CD4-positive, alpha-beta T cell (primary cell): ENCODE measurements at regions not wholly inside any gene's neighbourhood (a gene's known extent, or its start where the extent isn't known, plus 50 kb on each side); places are given as distances from the start of the nearest gene placed in this dataset.

Source experiments
- ATAC-seq: fragments of 200-7000 bp; cut with Tn5 transposase; one replicate; pipeline ENCODE4 v1.10.0; 2022; ENCODE audit warnings: mild to moderate bottlenecking; ENCODE audit not compliant: poor library complexity
- CTCF ChIA-PET: fragments of 350-600 bp; sonication (Branson Sonifier 250); formaldehyde crosslinking; loops from one replicate; lab custom pipeline; 2021; ENCODE audit warnings: antibody characterized with exemption, inconsistent platforms; lab: Charles Lee
- POLR2A ChIA-PET: fragments of 350-600 bp; sonication (Branson Sonifier 250); formaldehyde crosslinking; loops from one replicate; lab custom pipeline; 2021; ENCODE audit warnings: antibody characterized with exemption, inconsistent platforms; lab: Charles Lee
- DNase-seq, 14 experiments: peaks; one replicate each; pipeline ENCODE4 v3.0.0-alpha.2; 2013 to 2020; ENCODE audit warnings: mixed read lengths in 2 of 14
- H3K27ac ChIP-seq, 2 donors: one replicate each; pipeline versions ENCODE4 v1.5.1 to v1.7.0; 2013; ENCODE audit warnings: low read length in 2 of 2, low read depth in 1 of 2, mild to moderate bottlenecking in 1 of 2
- H3K27me3 ChIP-seq, 2 experiments: 1 replicate in 1 of 2; 2 replicates in 1 of 2; pipeline versions ENCODE4 v1.6.1 to v1.7.0; 2013; ENCODE audit warnings: low read length in 2 of 2, control low read depth in 1 of 2, mild to moderate bottlenecking in 1 of 2, moderate library complexity in 1 of 2; ENCODE audit not compliant: insufficient read depth in 2 of 2, control insufficient read depth in 1 of 2
- H3K36me3 ChIP-seq: one replicate; pipeline ENCODE4 v1.6.1; 2013; ENCODE audit warnings: low read length, control low read depth; ENCODE audit not compliant: insufficient read depth
- H3K4me1 ChIP-seq: one replicate; pipeline ENCODE4 v1.6.1; 2013; ENCODE audit warnings: low read length, control low read depth; ENCODE audit not compliant: insufficient read depth
- H3K4me3 ChIP-seq: one replicate; pipeline ENCODE4 v1.5.1; 2013; ENCODE audit warnings: mild to moderate bottlenecking, low read length, moderate library complexity
- H3K9me3 ChIP-seq, 2 experiments: 1 replicate in 1 of 2; 2 replicates in 1 of 2; pipeline versions ENCODE4 v1.6.1 to v1.7.0; 2013; ENCODE audit warnings: low read length in 2 of 2, mild to moderate bottlenecking in 2 of 2, control low read depth in 1 of 2, moderate library complexity in 1 of 2; ENCODE audit not compliant: control insufficient read depth in 1 of 2, insufficient read depth in 1 of 2
- H3K27ac Mint-ChIP-seq: one replicate; pipeline ENCODE4 v1.8.0; 2020; ENCODE audit warnings: mixed read lengths
- H3K27me3 Mint-ChIP-seq: one replicate; pipeline ENCODE4 v1.8.0; 2021; ENCODE audit warnings: mixed read lengths
- H3K36me3 Mint-ChIP-seq: one replicate; pipeline ENCODE4 v1.8.0; 2021; ENCODE audit warnings: low read depth, mixed read lengths
- H3K4me1 Mint-ChIP-seq: one replicate; pipeline ENCODE4 v1.8.0; 2021; ENCODE audit warnings: low read depth, mixed read lengths
- H3K4me3 Mint-ChIP-seq: one replicate; pipeline ENCODE4 v1.8.0; 2020; ENCODE audit warnings: mild to moderate bottlenecking, mixed read lengths
- H3K9me3 Mint-ChIP-seq: one replicate; pipeline ENCODE4 v1.8.0; 2020; ENCODE audit warnings: mixed read lengths
- CTCF ChIP-seq: fragments of 200-600 bp; IDR thresholded peaks from one replicate; pipeline ENCODE4 v1.8.0; 2022; ENCODE audit warnings: antibody characterized with exemption, mild to moderate bottlenecking
- intact Hi-C, 2 experiments: fragments of 100-400 bp; cut with DNase I in 1 of 2; cut with micrococcal nuclease in 1 of 2; formaldehyde crosslinking; loops; one replicate each; pipeline versions ENCODE4 v1.15.1 to v1.9.0; 2023 to 2025; cut with DNase I, micrococcal nuclease

- no peak overlapping the region for H3K4me3 Mint-ChIP-seq
- intact Hi-C loops = no loop called here
- ChIA-PET POLR2A (no interaction called here), CTCF (no interaction called here)
- H3K9me3 Mint-ChIP-seq = peaks cover 8% of the 10 kb centered on the region
- no peak overlapping the region for H3K27ac Mint-ChIP-seq
- no peak for ATAC-seq
- H3K27me3 ChIP-seq = no peaks in the 10 kb centered on the region
- DNase-seq = no peak
- H3K36me3 ChIP-seq = no peaks in the 10 kb centered on the region
- no peak overlapping the region for H3K4me3 ChIP-seq
- no peaks in the 10 kb centered on the region for H3K4me1 ChIP-seq
- no peaks in the 10 kb centered on the region for H3K4me1 Mint-ChIP-seq
- no peak for TF ChIP-seq CTCF
- H3K9me3 ChIP-seq = peaks cover 0 to 4% of the 10 kb centered on the region in 2 experiments
- H3K27me3 Mint-ChIP-seq = no peaks in the 10 kb centered on the region
- H3K36me3 Mint-ChIP-seq = no peaks in the 10 kb centered on the region
- no peak overlapping the region for H3K27ac ChIP-seq
These were observed 503.6 kb downstream of the ELAVL2 start for GRCh38 chr9:23322392-23322791.

- no peaks in the 10 kb centered on the region for H3K36me3 ChIP-seq
- TF ChIP-seq CTCF = no peak
- no peak overlapping the region for H3K27ac Mint-ChIP-seq
These were observed 501.5 kb downstream of the ELAVL2 start for GRCh38 chr9:23324511-23324910.

GRCh38 chr9:23326597-23326996 lies 499.4 kb downstream of the ELAVL2 start:
- no peaks in the 10 kb centered on the region for H3K27me3 ChIP-seq
- no peaks in the 10 kb centered on the region for H3K36me3 ChIP-seq
- no peaks in the 10 kb centered on the region for H3K4me1 ChIP-seq
- intact Hi-C loops = loop anchor here in 1 of 2 experiments (5.0 kb wide), 1 partner anchor 421 kb away; no protein-coding TSS in a partner anchor
- H3K9me3 Mint-ChIP-seq = peaks cover 12% of the 10 kb centered on the region
- POLR2A ChIA-PET = no interaction called here
- ATAC-seq (no peak), DNase-seq (no peak)
- no peak overlapping the region for H3K27ac Mint-ChIP-seq
- peaks cover 0 to 14% of the 10 kb centered on the region in 2 experiments for H3K9me3 ChIP-seq
- H3K27ac ChIP-seq = no peak overlapping the region
- no peaks in the 10 kb centered on the region for H3K4me1 Mint-ChIP-seq
- H3K4me3 Mint-ChIP-seq = no peak overlapping the region
- TF ChIP-seq CTCF = no peak
- H3K4me3 ChIP-seq = no peak overlapping the region
- H3K36me3 Mint-ChIP-seq = no peaks in the 10 kb centered on the region
- CTCF ChIA-PET = no interaction called here
- H3K27me3 Mint-ChIP-seq = no peaks in the 10 kb centered on the region

More at GRCh38 chr9:23324511-23324910, 501.5 kb downstream of the ELAVL2 start:
- intact Hi-C loops = no loop called here
- Mint-ChIP-seq H3K4me3 (no peak overlapping the region), H3K27me3 (no peaks in the 10 kb centered on the region), H3K9me3 (peaks cover 10% of the 10 kb centered on the region), H3K36me3 (no peaks in the 10 kb centered on the region), H3K4me1 (no peaks in the 10 kb centered on the region)
- H3K4me1 ChIP-seq = no peaks in the 10 kb centered on the region
- CTCF ChIA-PET = no interaction called here
- DNase-seq (no peak), ATAC-seq (no peak)
- POLR2A ChIA-PET = no interaction called here
- peaks cover 0 to 5% of the 10 kb centered on the region in 2 experiments for H3K9me3 ChIP-seq
- H3K27me3 ChIP-seq = no peaks in the 10 kb centered on the region
- H3K4me3 ChIP-seq = no peak overlapping the region
- H3K27ac ChIP-seq = no peak overlapping the region
